Tibial nerve (tissue), 3 donors: ENCODE measurements at regions not wholly inside any gene's neighbourhood (a gene's known extent, or its start where the extent isn't known, plus 50 kb on each side); places are given as distances from the start of the nearest gene placed in this dataset.

ENCODE experiments used
- CTCF ChIP-seq, 5 experiments: fragments of 200-600 bp in 3 of 5; fragments of 450-650 bp in 2 of 5; sonication (generic) in 3 of 5; IDR thresholded peaks; one replicate each; pipeline ENCODE4 v1.5.1; 2016 to 2019; ENCODE audit warnings: antibody characterized with exemption in 5 of 5, mild to moderate bottlenecking in 3 of 5, moderate library complexity in 2 of 5
- POLR2A ChIP-seq, 2 donors: fragments of 450-650 bp; IDR thresholded peaks; one replicate each; pipeline ENCODE4 v1.6.1; 2017; ENCODE audit warnings: antibody characterized with exemption in 2 of 2, mild to moderate bottlenecking in 2 of 2, moderate library complexity in 2 of 2

- TF ChIP-seq CTCF (IDR thresholded peaks at IDR 0.05): no peak
- no peak for TF ChIP-seq POLR2A (IDR thresholded peaks at IDR 0.05)
Measured at GRCh38 chr9:82547995-82548394, 514.9 kb downstream of the RASEF start.
